K562 (cell line): ENCODE measurements at regions not wholly inside any gene's neighbourhood (a gene's known extent, or its start where the extent isn't known, plus 50 kb on each side); places are given as distances from the start of the nearest gene placed in this dataset.

Experiments used
- ZNF668 ChIP-seq: fragments of 250-450 bp; sonication (Bioruptor Pico); IDR thresholded peaks from 2 replicates; pipeline ENCODE4 v1.8.0; 2022; ENCODE audit warnings: mild to moderate bottlenecking, inconsistent platforms
- TF ChIP-seq, protein P1 (sequence below): fragments of 200-600 bp; sonication (generic); IDR thresholded peaks from one replicate; pipeline ENCODE4 v1.6.1; 2012; ENCODE audit warnings: mild to moderate bottlenecking, low read depth, low read length, inconsistent platforms

DNA sequence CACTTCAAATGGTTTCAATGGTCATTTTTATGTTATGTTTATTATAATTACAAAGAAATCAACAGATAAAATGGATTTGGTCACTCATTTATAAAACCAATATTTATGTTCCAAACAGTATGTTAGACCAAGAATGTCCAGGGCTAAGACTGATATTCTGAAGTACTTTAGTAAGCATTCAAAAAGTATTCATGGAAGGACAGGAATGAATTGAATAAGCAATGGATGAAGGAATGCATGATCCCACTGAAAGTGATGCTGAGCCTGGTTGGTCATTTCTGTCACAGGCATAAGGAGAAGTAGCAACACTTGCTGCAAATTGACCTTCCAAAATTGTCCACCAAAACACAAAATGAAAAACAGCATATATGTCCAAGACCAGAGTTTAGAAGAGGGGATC is 189.0 kb upstream of the CELF2 start (continued):
- TF ChIP-seq, protein P1, sequence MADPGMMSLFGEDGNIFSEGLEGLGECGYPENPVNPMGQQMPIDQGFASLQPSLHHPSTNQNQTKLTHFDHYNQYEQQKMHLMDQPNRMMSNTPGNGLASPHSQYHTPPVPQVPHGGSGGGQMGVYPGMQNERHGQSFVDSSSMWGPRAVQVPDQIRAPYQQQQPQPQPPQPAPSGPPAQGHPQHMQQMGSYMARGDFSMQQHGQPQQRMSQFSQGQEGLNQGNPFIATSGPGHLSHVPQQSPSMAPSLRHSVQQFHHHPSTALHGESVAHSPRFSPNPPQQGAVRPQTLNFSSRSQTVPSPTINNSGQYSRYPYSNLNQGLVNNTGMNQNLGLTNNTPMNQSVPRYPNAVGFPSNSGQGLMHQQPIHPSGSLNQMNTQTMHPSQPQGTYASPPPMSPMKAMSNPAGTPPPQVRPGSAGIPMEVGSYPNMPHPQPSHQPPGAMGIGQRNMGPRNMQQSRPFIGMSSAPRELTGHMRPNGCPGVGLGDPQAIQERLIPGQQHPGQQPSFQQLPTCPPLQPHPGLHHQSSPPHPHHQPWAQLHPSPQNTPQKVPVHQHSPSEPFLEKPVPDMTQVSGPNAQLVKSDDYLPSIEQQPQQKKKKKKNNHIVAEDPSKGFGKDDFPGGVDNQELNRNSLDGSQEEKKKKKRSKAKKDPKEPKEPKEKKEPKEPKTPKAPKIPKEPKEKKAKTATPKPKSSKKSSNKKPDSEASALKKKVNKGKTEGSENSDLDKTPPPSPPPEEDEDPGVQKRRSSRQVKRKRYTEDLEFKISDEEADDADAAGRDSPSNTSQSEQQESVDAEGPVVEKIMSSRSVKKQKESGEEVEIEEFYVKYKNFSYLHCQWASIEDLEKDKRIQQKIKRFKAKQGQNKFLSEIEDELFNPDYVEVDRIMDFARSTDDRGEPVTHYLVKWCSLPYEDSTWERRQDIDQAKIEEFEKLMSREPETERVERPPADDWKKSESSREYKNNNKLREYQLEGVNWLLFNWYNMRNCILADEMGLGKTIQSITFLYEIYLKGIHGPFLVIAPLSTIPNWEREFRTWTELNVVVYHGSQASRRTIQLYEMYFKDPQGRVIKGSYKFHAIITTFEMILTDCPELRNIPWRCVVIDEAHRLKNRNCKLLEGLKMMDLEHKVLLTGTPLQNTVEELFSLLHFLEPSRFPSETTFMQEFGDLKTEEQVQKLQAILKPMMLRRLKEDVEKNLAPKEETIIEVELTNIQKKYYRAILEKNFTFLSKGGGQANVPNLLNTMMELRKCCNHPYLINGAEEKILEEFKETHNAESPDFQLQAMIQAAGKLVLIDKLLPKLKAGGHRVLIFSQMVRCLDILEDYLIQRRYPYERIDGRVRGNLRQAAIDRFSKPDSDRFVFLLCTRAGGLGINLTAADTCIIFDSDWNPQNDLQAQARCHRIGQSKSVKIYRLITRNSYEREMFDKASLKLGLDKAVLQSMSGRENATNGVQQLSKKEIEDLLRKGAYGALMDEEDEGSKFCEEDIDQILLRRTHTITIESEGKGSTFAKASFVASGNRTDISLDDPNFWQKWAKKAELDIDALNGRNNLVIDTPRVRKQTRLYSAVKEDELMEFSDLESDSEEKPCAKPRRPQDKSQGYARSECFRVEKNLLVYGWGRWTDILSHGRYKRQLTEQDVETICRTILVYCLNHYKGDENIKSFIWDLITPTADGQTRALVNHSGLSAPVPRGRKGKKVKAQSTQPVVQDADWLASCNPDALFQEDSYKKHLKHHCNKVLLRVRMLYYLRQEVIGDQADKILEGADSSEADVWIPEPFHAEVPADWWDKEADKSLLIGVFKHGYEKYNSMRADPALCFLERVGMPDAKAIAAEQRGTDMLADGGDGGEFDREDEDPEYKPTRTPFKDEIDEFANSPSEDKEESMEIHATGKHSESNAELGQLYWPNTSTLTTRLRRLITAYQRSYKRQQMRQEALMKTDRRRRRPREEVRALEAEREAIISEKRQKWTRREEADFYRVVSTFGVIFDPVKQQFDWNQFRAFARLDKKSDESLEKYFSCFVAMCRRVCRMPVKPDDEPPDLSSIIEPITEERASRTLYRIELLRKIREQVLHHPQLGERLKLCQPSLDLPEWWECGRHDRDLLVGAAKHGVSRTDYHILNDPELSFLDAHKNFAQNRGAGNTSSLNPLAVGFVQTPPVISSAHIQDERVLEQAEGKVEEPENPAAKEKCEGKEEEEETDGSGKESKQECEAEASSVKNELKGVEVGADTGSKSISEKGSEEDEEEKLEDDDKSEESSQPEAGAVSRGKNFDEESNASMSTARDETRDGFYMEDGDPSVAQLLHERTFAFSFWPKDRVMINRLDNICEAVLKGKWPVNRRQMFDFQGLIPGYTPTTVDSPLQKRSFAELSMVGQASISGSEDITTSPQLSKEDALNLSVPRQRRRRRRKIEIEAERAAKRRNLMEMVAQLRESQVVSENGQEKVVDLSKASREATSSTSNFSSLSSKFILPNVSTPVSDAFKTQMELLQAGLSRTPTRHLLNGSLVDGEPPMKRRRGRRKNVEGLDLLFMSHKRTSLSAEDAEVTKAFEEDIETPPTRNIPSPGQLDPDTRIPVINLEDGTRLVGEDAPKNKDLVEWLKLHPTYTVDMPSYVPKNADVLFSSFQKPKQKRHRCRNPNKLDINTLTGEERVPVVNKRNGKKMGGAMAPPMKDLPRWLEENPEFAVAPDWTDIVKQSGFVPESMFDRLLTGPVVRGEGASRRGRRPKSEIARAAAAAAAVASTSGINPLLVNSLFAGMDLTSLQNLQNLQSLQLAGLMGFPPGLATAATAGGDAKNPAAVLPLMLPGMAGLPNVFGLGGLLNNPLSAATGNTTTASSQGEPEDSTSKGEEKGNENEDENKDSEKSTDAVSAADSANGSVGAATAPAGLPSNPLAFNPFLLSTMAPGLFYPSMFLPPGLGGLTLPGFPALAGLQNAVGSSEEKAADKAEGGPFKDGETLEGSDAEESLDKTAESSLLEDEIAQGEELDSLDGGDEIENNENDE, result no peak
- TF ChIP-seq ZNF668 (CRISPR knock-in tag), result no peak
